Kidney tubule cell (primary cell): ENCODE measurements at regions not wholly inside any gene's neighbourhood (a gene's known extent, or its start where the extent isn't known, plus 50 kb on each side); places are given as distances from the start of the nearest gene placed in this dataset.

Source experiments
- DNase-seq: peaks from one replicate; pipeline ENCODE4 v3.0.0-alpha.2; 2018; ENCODE audit warnings: low spot score

DNA sequence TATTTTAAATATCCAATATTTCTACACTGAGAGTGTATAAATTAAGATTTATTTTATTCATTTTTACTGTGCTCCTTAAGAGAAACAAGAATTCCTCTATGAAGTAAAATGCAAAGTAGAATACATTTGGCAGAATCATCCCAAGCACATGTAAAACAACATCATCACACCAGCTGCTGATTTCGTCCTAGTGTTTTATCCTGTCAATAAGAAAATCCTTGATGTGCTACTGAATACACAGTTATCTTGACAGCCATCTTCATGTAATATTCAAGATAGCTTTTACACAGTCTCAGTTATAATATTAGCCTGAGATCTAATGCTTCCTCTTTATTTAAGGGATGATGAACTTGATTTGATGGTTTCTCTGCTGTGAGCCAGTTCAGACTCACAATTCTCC lies 282.4 kb downstream of the MZT1 start:
- DNase-seq: no peak

DNA sequence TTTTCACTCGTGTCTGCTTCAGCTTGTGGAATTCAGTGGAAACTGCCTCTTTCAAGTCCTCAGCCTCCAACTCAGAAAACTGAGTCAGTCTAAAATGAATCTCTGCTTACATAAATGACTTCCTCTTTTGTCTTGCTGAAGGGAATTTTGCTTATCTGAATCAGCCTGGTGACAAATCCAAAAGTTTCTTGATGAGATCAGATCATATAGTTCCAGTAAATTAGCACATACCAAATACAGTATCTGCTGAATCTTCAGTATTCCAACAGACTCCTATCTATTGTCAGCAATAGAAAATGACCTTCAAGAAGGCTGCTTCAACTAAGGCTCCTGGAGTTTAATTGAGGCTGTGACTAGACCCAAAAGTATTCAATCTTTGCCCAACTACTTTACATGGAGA lies 290.0 kb downstream of the MZT1 start:
- DNase-seq: peak; percentile 97

DNA sequence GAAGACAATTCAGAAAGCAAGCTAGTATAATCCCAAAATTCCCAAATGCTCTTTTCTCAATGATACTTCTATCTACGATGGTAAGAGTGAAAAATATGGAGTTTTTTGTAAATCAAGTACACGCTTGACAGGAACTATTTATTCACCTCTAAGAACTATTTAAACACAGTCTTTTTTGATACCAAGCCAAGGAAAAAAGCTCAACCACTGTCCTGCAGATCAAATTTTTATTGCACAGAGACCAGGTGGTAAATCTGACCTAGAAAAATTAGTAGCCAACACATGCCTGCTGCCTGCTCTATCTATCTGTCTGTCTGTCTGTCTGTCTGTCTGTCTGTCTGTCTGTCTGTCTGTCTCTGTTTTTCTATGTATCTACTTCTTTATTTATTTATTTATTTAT lies 292.2 kb downstream of the MZT1 start:
- no peak for DNase-seq

DNA sequence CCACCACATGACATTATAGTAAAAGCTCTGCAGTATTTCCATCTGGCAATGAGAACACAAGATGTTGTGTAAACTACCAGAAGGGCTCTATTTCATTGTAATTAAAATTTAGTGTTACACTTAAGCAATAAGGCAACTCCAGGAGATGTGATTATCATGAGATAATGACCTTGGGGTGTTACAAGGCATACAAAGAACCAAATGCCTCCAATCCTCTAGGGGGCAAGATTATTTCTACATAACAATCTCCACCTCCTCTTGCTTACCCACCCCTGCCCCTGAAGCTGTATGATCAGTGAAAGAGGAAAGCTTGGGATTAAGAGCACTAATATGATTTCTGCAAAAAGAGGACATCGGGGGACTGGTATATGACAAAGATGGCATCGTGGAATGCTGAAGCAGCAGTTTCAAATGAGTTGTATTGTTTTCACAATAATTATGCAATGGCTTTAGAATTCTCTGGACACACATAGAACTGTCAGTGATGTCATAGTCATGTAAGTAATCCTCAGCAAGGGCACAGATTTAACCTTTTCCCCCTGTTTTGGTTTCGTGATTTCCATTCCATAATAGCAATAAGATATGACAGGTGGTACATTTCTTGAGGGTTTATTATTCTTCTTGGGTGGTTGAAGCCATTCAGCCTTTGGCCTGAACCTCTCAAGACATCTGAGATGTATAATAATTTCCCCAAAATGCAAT lies 295.3 kb downstream of the MZT1 start:
- no peak for DNase-seq

DNA sequence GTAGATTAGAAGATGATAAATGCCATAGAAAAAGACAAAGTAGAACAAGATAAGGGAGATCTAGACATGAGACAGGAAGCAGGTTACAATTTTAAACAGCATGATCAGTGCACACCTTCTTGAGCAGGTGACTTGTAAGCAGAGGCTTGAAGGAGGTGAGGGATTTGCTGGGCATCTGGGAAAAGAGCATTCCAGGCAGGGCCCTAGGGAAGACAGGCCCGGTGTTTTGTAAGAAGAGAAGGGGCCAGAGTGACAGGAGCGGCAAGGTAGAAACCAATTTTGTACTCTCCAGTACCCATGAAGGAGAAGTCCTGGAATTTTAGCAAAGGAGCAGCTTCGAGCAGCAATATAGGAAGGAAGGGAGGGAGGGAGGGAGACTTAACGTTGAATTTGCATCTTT lies 296.5 kb downstream of the MZT1 start:
- DNase-seq: no peak

DNA sequence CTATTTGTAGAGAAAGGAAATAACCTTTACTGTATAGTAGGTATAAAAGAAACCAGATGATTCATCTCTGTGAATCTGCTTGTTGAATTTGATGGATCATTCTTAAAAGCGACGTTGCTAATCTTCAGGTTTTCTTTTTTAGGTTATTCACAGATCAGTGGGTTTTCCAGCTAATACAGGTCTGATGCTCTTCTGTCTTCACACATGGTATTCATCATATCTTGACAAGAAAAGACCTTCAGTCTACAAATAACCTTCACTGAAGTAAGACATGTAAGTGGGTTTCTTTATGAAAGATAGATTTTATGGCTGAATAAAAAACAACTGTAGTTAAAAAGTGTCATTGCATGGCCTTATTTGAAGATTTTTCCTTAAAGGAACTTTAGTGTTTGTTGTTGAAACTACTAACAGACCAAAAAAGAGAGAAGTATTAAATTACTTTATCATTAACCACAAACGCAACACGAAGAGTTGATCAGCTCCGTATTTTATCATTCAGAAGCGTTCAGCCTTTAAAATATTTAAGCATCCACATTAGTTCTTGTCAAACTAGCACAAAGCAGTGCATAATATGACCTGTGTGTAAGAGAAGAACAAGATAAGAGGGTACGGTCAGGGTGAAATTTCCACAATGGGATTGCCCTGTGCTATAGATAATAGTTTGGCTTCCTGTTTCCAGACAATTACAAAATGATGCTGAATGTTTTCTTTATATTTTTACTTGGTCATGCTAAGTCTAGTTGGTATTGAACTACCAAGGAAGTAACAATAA lies 299.5 kb downstream of the MZT1 start:
- DNase-seq: no peak

DNA sequence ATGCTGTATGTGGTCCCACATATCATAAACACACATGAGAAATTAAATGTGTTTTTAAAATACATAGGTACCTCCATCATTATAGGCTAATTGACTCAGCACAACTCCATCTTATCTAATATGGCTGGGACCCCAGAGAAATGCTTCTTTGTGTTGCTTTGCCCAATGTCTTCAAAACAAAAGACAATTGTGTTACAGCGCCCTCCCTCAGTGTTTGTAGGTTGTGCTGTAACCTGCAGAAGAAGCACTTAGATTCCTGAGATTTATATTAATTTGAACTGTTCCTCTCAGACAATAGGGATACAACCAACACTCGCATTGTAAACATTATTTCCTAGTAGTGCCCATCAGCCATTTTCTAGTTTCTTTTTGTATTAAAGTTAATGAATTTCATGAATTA lies 303.4 kb downstream of the MZT1 start:
- DNase-seq: no peak

DNA sequence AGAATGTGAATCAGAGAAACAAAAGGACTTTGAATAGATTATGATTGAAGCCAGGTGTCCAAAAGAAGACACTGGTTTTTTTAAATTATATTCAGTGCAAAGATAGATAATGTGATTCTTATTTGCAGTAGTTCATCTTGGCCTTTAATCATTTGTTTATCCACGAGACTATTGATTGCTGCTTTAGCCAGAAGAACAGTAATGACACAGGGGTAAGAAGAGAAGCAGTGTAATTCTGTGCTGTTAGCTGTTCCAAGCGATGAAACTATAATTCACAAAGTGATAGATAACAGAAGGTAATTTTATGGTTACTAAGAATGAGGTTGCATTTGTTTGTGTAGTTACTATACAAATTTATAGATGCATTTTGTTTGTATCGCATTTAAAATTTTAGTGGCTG lies 311.6 kb downstream of the MZT1 start:
- DNase-seq: no peak

DNA sequence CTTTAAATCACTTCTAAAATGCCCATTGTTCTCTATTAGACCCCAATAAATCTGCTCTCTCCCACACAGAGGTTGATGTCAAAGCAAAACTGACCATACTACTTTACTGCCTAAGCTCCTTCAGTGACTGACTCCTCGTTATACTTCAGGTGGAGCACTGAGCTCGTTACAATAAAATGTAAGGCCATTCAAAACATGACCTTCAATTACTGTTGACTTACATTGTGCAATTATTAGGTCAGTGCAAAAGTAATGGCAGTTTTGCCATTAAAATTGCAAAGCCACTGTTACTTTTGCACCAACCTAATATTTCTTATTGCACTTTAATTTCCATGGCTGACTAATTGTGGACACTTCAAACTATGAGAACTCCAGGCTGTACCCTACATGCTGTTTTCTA lies 314.9 kb downstream of the MZT1 start:
- no peak for DNase-seq

DNA sequence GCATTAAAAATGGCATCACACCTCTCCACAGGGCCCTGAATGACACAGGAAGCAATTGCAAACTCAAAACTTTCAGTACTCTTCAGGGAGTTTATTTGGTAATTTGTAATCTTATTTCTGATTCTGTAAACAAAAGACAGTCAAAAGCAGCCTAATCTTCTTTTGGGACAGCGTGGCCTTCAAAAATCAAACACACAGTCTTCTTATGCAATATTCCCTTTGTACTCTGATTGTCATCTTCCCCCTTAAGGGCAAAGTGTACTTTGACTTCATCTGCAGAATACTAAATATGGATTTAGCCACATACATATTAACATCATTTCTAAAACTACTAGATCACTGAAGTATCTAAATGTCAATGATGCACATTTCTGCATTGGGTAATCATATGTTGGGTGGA lies 322.0 kb downstream of the MZT1 start:
- no peak for DNase-seq

DNA sequence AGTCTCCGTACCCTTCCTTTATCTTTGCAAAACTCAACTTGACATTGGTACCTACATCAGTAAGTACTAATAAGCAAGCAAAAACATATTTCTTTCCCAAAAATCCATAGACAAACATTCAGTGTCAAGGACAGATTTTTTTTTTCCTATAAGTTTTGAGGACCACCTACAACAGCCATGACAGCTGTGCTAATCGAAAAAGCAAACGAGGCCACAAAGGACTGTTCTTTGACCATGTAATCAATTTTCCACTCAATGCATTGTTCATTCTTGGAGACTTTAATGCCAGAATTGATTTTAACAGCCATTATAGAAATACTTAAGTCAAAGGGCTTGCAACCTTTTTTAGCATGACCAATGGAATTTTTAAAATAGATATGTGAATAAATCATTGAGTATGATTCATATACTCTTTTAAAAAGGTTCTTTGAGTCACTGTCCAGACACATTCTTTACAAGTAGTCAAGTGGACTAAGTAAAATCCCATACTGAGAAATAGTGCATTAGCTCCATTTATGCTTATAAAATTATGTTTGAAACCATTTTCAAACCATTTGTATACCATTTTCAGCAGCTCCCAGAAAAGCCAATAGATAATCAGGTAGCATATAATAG lies 323.9 kb downstream of the MZT1 start:
- peak; percentile 64 for DNase-seq

DNA sequence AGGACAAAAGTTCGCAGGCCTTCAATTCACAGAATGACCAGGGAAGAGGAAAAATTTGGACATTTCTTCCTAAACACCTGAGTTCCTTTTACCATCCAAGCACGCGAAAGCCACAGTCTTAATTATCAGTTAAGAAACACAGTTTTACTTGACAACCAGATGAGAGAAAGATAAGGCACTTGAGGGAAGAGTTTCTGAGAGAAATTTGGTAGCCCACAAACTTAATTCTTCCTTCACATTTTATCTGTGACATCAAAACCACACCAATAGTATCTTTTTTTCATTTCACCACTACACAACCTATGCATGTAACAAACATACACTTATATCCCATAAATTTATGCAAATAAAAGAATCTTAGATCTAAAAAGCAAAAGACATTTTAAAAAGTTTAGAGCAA lies 326.6 kb downstream of the MZT1 start:
- DNase-seq: no peak

DNA sequence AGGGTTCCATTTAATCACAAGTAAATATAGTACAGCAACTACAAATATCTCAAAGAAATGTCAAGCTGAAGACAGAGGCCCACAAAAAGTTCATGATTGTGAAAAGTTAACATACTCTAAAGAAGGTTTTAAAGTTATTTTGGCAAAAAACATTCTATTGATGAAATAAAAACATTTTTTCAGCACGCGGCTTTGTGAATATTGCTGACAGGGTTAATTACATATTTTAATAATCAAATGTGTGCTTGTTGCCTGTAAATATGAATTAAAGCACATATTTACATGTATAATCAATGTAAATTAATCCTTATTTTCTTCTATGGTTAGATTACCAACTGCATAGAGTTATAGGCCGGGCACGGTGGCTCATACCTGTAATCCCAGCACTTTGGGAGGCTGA lies 328.1 kb downstream of the MZT1 start:
- no peak for DNase-seq

DNA sequence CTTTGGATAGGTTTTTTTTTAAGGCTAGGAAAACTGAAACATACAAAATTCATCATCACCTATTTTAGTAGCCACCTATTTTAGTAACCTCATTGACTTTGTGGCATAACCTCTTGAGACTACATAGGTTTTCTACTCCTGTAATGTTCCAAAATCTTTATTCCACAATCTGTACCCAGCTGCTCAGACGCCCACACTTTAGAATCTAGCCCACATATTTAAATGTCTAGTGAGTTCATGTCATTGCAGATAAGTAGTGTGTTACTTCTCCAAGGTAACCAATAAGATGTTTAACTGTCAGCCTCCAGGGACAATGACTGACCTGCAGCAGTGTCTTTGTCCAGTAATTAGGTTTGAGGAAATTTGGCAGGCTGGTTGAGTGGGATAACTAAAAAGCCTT lies 330.2 kb downstream of the MZT1 start:
- no peak for DNase-seq

DNA sequence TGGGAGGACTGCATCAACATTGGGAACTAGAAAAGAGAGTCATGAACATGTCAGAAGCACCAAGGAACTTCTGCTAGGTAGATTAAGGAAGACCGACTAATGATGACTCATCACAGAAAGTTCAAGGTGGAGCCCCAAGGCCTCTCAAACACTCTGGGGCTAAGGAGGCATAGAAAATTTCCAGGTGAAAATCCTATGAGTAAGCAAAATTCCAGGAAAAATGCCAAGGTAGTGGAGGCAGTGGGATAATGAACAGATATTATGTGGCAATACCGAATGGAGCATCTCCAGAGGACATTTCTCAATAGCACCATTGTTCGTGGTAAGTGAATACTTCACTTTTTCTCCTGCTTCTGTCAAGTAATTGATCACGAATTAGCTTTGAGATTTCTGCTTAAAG lies 336.5 kb downstream of the MZT1 start:
- peak; percentile 97 for DNase-seq

DNA sequence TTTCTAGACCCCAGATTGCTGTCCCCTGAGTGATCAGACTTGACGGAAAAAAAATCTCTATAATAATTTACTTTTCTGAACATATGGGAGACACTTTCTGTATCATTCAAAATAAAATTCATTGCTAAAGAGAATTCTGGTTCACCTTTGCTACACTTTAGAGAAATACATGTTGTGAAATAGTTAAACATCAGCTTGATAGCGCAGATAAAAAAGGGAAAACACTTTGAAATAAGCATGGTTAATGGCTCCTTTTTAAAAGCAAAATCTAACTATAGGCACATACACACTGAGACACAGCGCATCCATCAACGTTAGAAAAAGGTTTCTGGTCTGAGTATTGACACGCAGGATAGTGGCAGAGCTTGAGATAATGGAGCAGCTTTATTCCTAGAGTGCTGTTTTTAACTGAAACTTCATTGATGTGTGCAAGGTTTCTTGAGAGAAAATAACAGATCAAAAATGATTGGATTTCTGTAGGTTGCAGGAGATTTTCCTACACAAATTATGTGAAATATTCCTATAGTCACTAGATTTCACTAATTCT lies 341.2 kb downstream of the MZT1 start:
- DNase-seq: no peak

DNA sequence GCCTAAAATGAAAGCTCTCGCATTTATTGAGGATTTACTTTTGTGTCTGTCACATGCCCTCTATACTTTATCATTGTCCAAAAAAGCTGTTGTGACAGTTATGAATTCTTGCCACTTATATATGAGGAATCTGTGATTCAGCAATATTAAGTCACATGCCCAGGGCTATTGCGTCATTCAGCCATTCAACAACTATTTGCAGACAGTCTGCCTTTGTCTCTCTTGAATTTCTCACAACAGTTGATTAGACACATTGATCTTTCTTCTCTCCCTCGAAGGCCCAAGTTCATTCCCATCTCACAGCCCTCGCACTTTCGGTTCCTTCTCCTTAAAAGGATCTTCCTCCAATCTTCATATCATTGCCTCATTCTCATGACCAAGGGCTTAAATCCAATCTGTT lies 342.6 kb downstream of the MZT1 start:
- DNase-seq: peak; percentile 42

DNA sequence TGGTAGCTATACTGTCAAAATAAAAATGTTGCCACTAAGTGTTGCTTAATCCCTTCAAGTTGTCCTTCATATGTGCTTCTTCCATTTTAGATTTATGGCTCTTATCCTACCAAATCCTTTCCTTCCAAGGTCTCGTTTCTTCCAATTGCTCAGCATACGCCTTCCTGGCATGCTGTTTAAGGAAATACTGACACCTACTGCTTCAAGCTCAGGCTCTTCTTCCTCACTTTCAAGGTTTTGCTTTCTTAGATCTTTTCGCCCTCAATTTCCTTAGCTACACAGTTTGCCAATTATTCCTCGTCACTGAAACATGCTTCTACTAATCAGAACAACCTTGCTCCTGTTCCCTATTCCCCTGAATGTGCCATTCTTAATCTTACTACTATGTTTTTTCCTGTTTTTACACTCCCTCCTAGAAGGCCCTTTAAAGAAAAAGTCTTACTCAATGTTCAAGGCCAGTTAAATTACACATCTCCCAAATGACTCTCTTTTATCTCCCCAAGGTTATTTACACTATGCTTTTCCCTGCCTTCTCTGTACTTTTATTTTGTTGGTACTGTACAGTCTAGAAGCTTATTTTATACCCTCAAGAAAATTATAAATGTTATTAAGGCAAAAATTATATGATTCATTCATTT lies 343.1 kb downstream of the MZT1 start:
- DNase-seq: no peak

DNA sequence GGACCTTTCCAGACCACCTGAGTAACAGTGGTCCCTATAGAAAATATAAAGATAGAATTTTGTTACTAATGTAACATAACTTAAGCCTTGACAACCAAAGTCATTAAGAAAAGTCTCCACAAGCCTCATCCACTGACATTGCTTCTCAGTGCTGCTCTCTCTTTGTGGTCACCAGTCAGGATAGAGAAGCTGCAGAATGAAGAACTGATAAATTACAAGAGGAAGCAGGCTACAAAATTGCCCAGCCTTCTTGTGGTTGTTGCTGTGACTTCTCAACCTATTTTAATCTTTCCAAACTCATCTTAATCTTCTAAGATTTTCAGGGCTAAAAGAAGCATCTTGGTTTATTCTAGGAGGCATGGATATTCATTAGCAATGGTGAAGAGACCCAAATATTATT lies 343.8 kb downstream of the MZT1 start:
- no peak for DNase-seq

DNA sequence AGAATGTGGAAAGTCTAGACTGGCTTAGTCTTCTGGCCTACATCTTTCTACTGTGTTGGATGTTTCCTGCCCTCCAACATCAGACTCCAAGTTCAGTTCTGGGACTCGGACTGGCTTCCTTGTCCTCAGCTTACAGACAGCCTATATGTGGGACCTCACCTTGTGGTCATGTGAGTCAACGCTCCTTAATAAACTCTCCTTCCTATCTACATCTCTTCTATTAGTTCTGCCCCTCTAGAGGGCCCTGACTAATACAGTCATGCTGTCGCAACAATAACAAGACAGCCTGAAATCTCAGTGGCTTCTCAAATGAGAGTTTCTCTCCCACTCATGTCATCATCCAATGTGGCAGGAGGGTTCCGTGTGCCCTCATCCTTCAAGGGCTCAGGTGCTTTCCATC lies 347.8 kb downstream of the MZT1 start:
- peak; percentile 15 for DNase-seq

DNA sequence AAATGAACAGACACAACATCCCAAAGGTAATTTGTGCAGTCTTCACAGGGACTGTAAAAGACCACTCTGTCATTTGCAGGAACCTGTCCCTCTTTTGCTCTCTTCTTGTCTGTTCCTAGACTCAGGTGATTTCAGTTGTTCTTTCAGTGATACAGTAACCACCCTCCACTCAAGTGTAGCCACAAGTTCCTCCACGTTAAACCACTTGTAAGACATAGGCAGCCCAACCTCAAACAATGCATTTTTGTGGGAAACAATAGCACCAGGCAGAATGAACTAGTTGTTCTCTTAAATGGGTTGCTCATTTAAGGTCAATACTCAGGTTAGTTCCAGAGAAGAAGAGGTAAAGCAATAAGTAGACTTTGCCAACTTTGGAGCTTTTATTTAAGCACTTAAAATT lies 359.4 kb downstream of the MZT1 start:
- peak; percentile 11 for DNase-seq

DNA sequence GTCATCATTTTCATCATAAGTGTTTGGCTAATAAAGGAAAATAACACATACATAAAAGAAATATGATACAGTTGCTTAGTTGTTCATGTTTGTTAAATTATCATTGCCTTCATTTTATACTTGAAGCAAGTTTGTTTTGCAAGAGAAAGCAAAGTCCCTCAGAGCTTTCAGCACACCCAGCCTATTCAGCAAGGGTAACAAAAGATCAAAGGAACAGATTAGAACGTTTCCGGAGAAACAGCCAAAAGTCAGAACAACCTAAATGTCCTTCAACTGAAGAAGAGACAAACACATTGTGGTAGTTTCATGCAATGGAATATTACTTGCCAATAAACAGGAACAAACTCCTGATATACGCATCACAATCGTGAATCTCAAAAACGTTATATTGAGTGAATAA lies 380.7 kb downstream of the MZT1 start:
- no peak for DNase-seq

DNA sequence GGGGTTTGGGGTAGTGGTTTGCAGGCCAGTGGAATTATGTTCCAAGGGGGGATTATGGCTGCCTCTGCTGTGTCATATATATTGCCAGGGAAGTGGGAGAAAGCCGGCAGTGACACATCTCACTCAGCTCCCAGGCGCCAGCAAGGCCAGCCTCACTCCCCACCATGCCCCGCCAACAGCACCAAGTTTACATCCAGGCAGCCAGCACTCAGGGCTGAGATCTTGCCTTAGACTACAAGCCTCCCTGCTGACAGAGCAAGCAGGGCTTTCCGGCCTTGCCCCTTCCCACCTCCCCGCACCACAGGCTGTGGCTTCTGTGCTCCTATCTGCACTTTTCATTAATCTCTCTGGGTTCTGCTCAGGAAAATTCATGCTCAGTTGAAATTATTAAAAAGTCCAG lies 385.1 kb downstream of the MZT1 start:
- DNase-seq: no peak
